Endothelial cell of umbilical vein (primary cell): ENCODE measurements at regions not wholly inside any gene's neighbourhood (a gene's known extent, or its start where the extent isn't known, plus 50 kb on each side); places are given as distances from the start of the nearest gene placed in this dataset.

ENCODE experiments used
- EZH2 ChIP-seq: IDR thresholded peaks from 2 replicates; pipeline ENCODE4 v1.6.1; 2012; ENCODE audit warnings: borderline replicate concordance, low read depth, mild to moderate bottlenecking, moderate library complexity, low read length, inconsistent platforms; ENCODE audit not compliant: severe bottlenecking
- FOS ChIP-seq: IDR thresholded peaks from 2 replicates; pipeline ENCODE4 v1.6.1; 2011; ENCODE audit warnings: mild to moderate bottlenecking, low read length, moderate library complexity, borderline replicate concordance; ENCODE audit not compliant: insufficient read depth
- GATA2 ChIP-seq: IDR thresholded peaks from 2 replicates; pipeline ENCODE4 v1.7.0; 2011; ENCODE audit warnings: low read depth, mild to moderate bottlenecking, moderate library complexity, mixed read lengths, low read length; ENCODE audit not compliant: insufficient read length, insufficient read depth
- POLR2AphosphoS5 ChIP-seq: IDR thresholded peaks from 2 replicates; pipeline ENCODE4 v1.6.1; 2012; ENCODE audit warnings: low read depth, mild to moderate bottlenecking, control low read depth, low read length, moderate library complexity; ENCODE audit not compliant: insufficient read depth
- TF ChIP-seq, protein P1 (sequence below): IDR thresholded peaks from 2 replicates; pipeline ENCODE4 v1.6.1; 2011; ENCODE audit not compliant: insufficient read depth, insufficient read length
- TF ChIP-seq, protein P2 (sequence below), 2 donors: IDR thresholded peaks; 1 replicate in 1 of 2; 2 replicates in 1 of 2; pipeline ENCODE4 v1.5.1; 2011; ENCODE audit warnings: low read length in 2 of 2, mild to moderate bottlenecking in 2 of 2, moderate library complexity in 2 of 2, control low read depth in 1 of 2, inconsistent platforms in 1 of 2, low read depth in 1 of 2; ENCODE audit not compliant: insufficient read depth in 1 of 2; ENCODE audit errors: extremely low read depth in 1 of 2

DNA sequence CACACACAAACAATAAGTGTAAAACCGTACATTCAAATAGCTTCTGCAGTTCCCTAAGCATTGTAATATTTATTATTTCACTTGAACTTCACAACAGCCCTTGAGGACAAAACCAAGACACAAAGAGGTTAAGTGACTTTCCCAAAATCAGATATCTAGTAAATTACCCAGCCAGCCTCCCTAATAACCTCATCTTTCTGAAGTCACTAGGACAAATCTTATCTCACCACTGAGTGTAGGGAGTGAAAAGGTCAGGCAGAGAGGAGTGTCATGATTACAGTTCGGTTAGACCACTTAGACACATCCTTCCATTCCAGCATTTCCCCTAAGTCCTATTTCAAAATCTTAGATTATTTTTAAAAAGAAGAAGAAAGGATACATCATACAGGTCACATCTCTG, 377.3 kb upstream of the NFIA start:
- TF ChIP-seq, protein P1, sequence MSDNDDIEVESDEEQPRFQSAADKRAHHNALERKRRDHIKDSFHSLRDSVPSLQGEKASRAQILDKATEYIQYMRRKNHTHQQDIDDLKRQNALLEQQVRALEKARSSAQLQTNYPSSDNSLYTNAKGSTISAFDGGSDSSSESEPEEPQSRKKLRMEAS, result no peak
- TF ChIP-seq, protein P2, sequence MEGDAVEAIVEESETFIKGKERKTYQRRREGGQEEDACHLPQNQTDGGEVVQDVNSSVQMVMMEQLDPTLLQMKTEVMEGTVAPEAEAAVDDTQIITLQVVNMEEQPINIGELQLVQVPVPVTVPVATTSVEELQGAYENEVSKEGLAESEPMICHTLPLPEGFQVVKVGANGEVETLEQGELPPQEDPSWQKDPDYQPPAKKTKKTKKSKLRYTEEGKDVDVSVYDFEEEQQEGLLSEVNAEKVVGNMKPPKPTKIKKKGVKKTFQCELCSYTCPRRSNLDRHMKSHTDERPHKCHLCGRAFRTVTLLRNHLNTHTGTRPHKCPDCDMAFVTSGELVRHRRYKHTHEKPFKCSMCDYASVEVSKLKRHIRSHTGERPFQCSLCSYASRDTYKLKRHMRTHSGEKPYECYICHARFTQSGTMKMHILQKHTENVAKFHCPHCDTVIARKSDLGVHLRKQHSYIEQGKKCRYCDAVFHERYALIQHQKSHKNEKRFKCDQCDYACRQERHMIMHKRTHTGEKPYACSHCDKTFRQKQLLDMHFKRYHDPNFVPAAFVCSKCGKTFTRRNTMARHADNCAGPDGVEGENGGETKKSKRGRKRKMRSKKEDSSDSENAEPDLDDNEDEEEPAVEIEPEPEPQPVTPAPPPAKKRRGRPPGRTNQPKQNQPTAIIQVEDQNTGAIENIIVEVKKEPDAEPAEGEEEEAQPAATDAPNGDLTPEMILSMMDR (IDR thresholded peaks at IDR 0.05; ENCODE audit: extremely low read depth in 1 of 2, insufficient read depth in 1 of 2, low read depth in 1 of 2, low read length in 2 of 2), result no peak
- no peak for TF ChIP-seq FOS
- TF ChIP-seq POLR2AphosphoS5, result no peak
- TF ChIP-seq EZH2, result no peak
- no peak for TF ChIP-seq GATA2
